HG03039 (cell line): ENCODE measurements at regions not wholly inside any gene's neighbourhood (a gene's known extent, or its start where the extent isn't known, plus 50 kb on each side); places are given as distances from the start of the nearest gene placed in this dataset.

Source experiments
- ATAC-seq: cut with Tn5 transposase; IDR thresholded peaks from one replicate; pipeline ENCODE4 v1.9.1; 2021; ENCODE audit warnings: mild to moderate bottlenecking, moderate library complexity; ENCODE audit not compliant: unreplicated experiment

GRCh38 chr1:228913626-228914414, 178.5 kb downstream of the RHOU start:
- ATAC-seq = no peak

- ATAC-seq = no peak
These were observed 179.4 kb downstream of the RHOU start for GRCh38 chr1:228914700-228915099.

- ATAC-seq = no peak
These were observed 182.1 kb downstream of the RHOU start for GRCh38 chr1:228917342-228917741.

GRCh38 chr1:228917755-228918154, 182.5 kb downstream of the RHOU start:
- ATAC-seq = no peak

- ATAC-seq = no peak
These were observed 183.1 kb downstream of the RHOU start for GRCh38 chr1:228918335-228918734.

GRCh38 chr1:228919914-228920313, 184.6 kb downstream of the RHOU start:
- ATAC-seq = no peak

- no peak for ATAC-seq
These were observed 185.6 kb downstream of the RHOU start for GRCh38 chr1:228920831-228921230.

- ATAC-seq = no peak
These were observed 186.2 kb downstream of the RHOU start for GRCh38 chr1:228921481-228921880.

GRCh38 chr1:228922722-228923376, 187.6 kb downstream of the RHOU start:
- no peak for ATAC-seq

- ATAC-seq = no peak
These were observed 188.9 kb downstream of the RHOU start for GRCh38 chr1:228923973-228924686.

- no peak for ATAC-seq
These were observed 190.4 kb downstream of the RHOU start for GRCh38 chr1:228925691-228926090.

GRCh38 chr1:228927421-228927820, 192.1 kb downstream of the RHOU start:
- ATAC-seq = no peak

- no peak for ATAC-seq
These were observed 192.9 kb downstream of the RHOU start for GRCh38 chr1:228927946-228928898.

GRCh38 chr1:228929476-228930027, 194.3 kb downstream of the RHOU start:
- no peak for ATAC-seq

- no peak for ATAC-seq
These were observed 195.2 kb downstream of the RHOU start for GRCh38 chr1:228930479-228930957.

- ATAC-seq = no peak
These were observed 198.5 kb downstream of the RHOU start for GRCh38 chr1:228933753-228934152.

- ATAC-seq = no peak
These were observed 200.0 kb downstream of the RHOU start for GRCh38 chr1:228935198-228935663.

- ATAC-seq = no peak
These were observed 200.8 kb downstream of the RHOU start for GRCh38 chr1:228935855-228936727.

GRCh38 chr1:228936881-228937280, 201.6 kb downstream of the RHOU start:
- ATAC-seq = no peak
